Thoracic aorta (tissue), 2 donors: ENCODE measurements at regions not wholly inside any gene's neighbourhood (a gene's known extent, or its start where the extent isn't known, plus 50 kb on each side); places are given as distances from the start of the nearest gene placed in this dataset.

Experiments
- ATAC-seq: fragments of 150-250 bp; one replicate; pipeline ENCODE4 v1.8.0; 2017; ENCODE audit warnings: low read depth; ENCODE audit not compliant: insufficient number of reproducible peaks, low FRiP score
- DNase-seq: peaks from one replicate; pipeline ENCODE4 v3.0.0-alpha.2; 2020; ENCODE audit warnings: low spot score
- H3K27ac ChIP-seq, 2 donors: fragments of 200-600 bp; sonication (generic); 1 replicate in 1 of 2; 2 replicates in 1 of 2; pipeline ENCODE4 v1.5.1; 2016; ENCODE audit warnings: mild to moderate bottlenecking in 2 of 2, moderate library complexity in 2 of 2
- H3K27me3 ChIP-seq: fragments of 200-600 bp; sonication (generic); replicated peaks from 2 replicates; pipeline ENCODE4 v1.6.0; 2016; ENCODE audit warnings: mild to moderate bottlenecking; ENCODE audit not compliant: insufficient read depth
- H3K36me3 ChIP-seq: fragments of 200-600 bp; sonication (generic); one replicate; pipeline ENCODE4 v1.5.1; 2016
- H3K4me1 ChIP-seq, 2 donors: fragments of 200-600 bp; sonication (generic); 1 replicate in 1 of 2; 2 replicates in 1 of 2; pipeline versions ENCODE4 v1.5.1 to v1.6.0; 2016; ENCODE audit warnings: low read depth in 2 of 2, mild to moderate bottlenecking in 1 of 2; ENCODE audit not compliant: control insufficient read depth in 1 of 2
- H3K4me3 ChIP-seq: fragments of 200-600 bp; sonication (generic); 2 replicates; pipeline ENCODE4 v1.5.1; 2016; ENCODE audit warnings: mild to moderate bottlenecking
- H3K9me3 ChIP-seq: fragments of 200-600 bp; sonication (generic); 2 replicates; pipeline ENCODE4 v1.5.1; 2016
- TF ChIP-seq, protein P1 (sequence below): fragments of 200-600 bp; sonication (generic); IDR thresholded peaks from one replicate; pipeline ENCODE4 v1.5.1; 2019; ENCODE audit warnings: antibody characterized with exemption

DNA sequence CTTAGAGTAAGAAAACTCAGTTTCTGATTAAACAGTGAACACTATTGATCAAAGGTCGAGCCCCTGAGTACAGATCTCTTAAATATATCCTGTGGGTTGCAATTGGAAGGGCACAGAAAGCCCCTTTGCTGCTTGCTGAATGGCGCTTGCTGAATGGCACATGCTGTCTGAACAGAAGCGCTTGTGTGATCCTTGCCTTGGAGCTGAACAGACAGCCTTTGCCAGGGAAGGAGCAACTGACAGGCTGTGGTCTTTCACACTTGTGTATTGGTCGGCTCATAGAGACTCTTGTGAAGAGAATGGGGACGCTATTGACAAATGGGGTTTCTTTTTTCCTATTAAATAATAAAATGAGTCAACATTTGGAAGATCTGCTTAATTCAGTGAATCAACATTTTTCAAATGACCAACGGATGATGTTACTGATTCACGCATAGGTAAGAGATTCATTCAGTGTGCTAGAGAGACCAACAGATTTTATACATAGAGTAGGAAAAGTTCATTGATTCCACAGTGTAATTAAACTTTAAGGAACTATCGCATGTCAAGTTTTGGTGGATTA, 99.4 kb upstream of the TNS3 start:
- Histone ChIP-seq H3K27me3 (no peaks in the 10 kb centered on the region), H3K9me3 (no peaks in the 10 kb centered on the region), H3K27ac (no peak overlapping the region), H3K4me1 (no peaks in the 10 kb centered on the region), H3K36me3 (no peaks in the 10 kb centered on the region), H3K4me3 (no peak overlapping the region)
- no peak for DNase-seq
- TF ChIP-seq, protein P1, sequence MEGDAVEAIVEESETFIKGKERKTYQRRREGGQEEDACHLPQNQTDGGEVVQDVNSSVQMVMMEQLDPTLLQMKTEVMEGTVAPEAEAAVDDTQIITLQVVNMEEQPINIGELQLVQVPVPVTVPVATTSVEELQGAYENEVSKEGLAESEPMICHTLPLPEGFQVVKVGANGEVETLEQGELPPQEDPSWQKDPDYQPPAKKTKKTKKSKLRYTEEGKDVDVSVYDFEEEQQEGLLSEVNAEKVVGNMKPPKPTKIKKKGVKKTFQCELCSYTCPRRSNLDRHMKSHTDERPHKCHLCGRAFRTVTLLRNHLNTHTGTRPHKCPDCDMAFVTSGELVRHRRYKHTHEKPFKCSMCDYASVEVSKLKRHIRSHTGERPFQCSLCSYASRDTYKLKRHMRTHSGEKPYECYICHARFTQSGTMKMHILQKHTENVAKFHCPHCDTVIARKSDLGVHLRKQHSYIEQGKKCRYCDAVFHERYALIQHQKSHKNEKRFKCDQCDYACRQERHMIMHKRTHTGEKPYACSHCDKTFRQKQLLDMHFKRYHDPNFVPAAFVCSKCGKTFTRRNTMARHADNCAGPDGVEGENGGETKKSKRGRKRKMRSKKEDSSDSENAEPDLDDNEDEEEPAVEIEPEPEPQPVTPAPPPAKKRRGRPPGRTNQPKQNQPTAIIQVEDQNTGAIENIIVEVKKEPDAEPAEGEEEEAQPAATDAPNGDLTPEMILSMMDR: no peak
- ATAC-seq: no peak

DNA sequence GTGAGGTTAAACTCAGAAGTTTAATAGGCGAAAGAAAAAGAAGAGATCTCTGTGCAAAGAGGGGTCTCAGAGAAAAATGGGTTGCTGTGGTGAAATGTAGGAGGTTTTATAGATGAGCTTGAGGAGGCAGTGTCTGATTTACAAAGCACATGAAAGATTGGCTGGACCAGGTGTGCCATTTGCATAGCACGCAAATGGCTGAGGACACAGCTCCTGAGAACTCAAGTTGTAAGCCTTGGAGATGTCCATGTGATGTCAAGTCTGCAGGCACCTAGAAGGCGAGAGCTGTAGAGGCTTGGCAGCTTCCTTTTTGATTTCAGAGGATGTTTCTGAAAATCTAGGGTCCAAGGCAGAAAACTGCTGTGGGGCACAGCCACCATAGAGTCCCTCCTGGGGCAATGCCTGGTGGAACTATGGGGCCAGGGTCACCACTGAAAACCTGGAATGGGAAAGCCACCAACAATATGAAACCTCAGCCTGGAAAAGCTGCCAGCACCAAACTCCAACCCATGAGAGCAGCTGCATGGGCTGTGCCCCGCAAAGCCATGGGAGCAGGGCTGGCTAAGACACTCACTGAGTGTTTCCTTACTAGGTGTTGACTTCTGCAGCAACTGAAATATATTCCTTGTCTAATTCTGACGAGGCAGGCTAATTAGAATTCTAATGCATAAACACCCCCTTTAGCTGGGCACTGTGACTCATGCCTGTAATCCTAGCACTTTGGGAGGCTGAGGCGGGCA, 96.9 kb upstream of the TNS3 start:
- Histone ChIP-seq H3K4me3 (no peak overlapping the region), H3K4me1 (no peaks in the 10 kb centered on the region), H3K27me3 (no peaks in the 10 kb centered on the region), H3K36me3 (no peaks in the 10 kb centered on the region), H3K27ac (no peak overlapping the region), H3K9me3 (no peaks in the 10 kb centered on the region)
- TF ChIP-seq, protein P1: no peak
- ATAC-seq (no peak), DNase-seq (no peak)

DNA sequence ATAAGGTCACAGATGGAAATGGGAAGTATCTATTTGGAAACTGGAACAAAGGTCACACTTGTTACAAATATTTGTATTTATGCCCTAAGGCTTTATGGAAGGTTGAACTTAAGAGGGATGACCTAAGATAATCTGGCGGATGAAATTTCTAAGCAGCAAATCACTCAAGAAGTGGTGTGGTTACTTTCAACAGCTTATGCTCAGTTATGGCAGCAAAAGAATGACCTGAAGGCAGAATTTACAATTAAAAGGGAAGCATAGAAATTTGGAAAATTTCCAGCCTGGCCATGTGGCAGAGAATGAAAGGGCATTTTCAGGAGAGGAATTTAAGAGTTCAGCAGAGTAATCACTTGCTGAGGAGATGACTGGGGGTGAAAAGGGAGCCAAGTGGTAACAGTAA, 95.8 kb upstream of the TNS3 start:
- TF ChIP-seq, protein P1: no peak
- DNase-seq (no peak), ATAC-seq (no peak)
- H3K27ac ChIP-seq: no peak overlapping the region
- no peaks in the 10 kb centered on the region for H3K9me3 ChIP-seq
- no peaks in the 10 kb centered on the region for H3K36me3 ChIP-seq
- no peaks in the 10 kb centered on the region for H3K27me3 ChIP-seq
- H3K4me3 ChIP-seq: no peak overlapping the region
- H3K4me1 ChIP-seq: no peaks in the 10 kb centered on the region

DNA sequence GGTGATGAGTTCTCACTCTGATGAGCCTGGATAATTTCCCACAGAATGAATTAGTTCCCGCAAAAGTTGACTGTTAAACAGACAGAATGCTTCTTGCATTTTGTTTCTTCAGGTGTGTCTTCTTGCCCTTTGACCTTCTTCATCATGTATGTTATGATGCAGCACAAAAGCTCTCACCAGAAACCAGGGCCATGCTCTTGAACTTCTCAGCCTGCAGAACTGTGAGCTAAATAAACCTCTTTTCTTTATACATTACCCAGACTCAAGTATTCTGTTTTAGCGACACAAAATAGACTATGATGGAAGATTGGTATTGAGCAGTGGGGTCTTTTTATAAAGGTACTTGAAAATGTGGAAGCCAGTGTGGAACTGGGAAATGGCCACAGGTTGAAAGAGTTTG, 95.2 kb upstream of the TNS3 start:
- Histone ChIP-seq H3K4me3 (no peak overlapping the region), H3K9me3 (no peaks in the 10 kb centered on the region), H3K36me3 (no peaks in the 10 kb centered on the region), H3K27me3 (no peaks in the 10 kb centered on the region), H3K27ac (no peak overlapping the region), H3K4me1 (no peaks in the 10 kb centered on the region)
- ATAC-seq: no peak
- TF ChIP-seq, protein P1: no peak
- DNase-seq: no peak

DNA sequence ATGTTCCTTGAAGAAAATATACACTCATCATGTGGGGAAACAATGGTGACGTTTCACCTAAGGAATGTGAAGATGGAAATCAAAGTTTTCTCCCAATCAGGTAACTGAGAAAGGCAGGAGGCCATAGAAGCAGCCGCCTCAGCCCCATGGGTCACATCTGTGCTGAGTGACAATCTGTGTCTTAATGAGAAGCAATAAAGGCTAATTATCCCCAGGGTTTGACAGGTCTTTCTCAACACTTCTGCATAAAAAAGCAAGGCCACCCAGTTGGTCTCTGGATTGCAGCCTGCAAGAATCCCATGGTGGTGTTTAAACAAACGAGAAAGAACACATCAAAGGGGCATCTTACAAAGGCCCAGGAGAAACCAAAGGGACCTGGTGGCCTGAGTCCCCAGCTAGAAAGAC, 91.1 kb upstream of the TNS3 start:
- Histone ChIP-seq H3K27ac (no peak overlapping the region), H3K9me3 (no peaks in the 10 kb centered on the region), H3K36me3 (no peaks in the 10 kb centered on the region), H3K27me3 (no peaks in the 10 kb centered on the region), H3K4me3 (no peak overlapping the region), H3K4me1 (peaks cover 11 to 22% of the 10 kb centered on the region in 2 donors)
- DNase-seq (no peak), ATAC-seq (no peak)
- TF ChIP-seq, protein P1: no peak
